Natural killer cell (primary cell): ENCODE measurements at regions not wholly inside any gene's neighbourhood (a gene's known extent, or its start where the extent isn't known, plus 50 kb on each side); places are given as distances from the start of the nearest gene placed in this dataset.
"Not testable (repeated sequence)": the region's sequence is repeated elsewhere in the genome, so short reads cannot be mapped to it uniquely, and the experiment has no call there.

Experiments used
- ATAC-seq, 3 donors: fragments of 150-1000 bp in 2 of 3; fragments of 200-7000 bp in 1 of 3; cut with Tn5 transposase; 1 replicate in 1 of 3; 2 replicates in 2 of 3; pipeline ENCODE4 v1.10.0; 2021; ENCODE audit warnings: mild to moderate bottlenecking in 2 of 3, moderate library complexity in 2 of 3
- DNase-seq, 2 donors: peaks; one replicate each; pipeline versions ENCODE4 v3.0.0 to v3.0.0-alpha.2; 2013 to 2021; ENCODE audit warnings: mixed read lengths in 1 of 2
- H3K27ac ChIP-seq: one replicate; pipeline ENCODE4 v1.5.1; 2013; ENCODE audit warnings: mild to moderate bottlenecking, low read length
- H3K27me3 ChIP-seq: one replicate; pipeline ENCODE4 v1.6.1; 2013; ENCODE audit warnings: low read length; ENCODE audit not compliant: control insufficient read depth, insufficient read depth
- H3K36me3 ChIP-seq: one replicate; pipeline ENCODE4 v1.6.1; 2013; ENCODE audit warnings: low read length; ENCODE audit not compliant: control insufficient read depth, insufficient read depth
- H3K4me1 ChIP-seq: one replicate; pipeline ENCODE4 v1.6.1; 2013; ENCODE audit warnings: low read length; ENCODE audit not compliant: control insufficient read depth, insufficient read depth
- H3K4me3 ChIP-seq: one replicate; pipeline ENCODE4 v1.5.1; 2013; ENCODE audit warnings: low read length
- H3K9me3 ChIP-seq: one replicate; pipeline ENCODE4 v1.6.1; 2013; ENCODE audit warnings: low read length; ENCODE audit not compliant: control insufficient read depth, insufficient read depth
- H3K27ac Mint-ChIP-seq, 2 donors: one replicate each; pipeline ENCODE4 v1.8.0; 2022; ENCODE audit warnings: mild to moderate bottlenecking in 2 of 2, mixed read lengths in 2 of 2, moderate library complexity in 1 of 2
- H3K27me3 Mint-ChIP-seq, 2 donors: one replicate each; pipeline ENCODE4 v1.8.0; 2022; ENCODE audit warnings: low read depth in 2 of 2, mixed read lengths in 2 of 2
- H3K36me3 Mint-ChIP-seq: one replicate; pipeline ENCODE4 v1.8.0; 2022; ENCODE audit warnings: mixed read lengths
- H3K4me1 Mint-ChIP-seq, 2 donors: one replicate each; pipeline ENCODE4 v1.8.0; 2022; ENCODE audit warnings: mixed read lengths in 2 of 2
- H3K4me3 Mint-ChIP-seq: one replicate; pipeline ENCODE4 v1.8.0; 2022; ENCODE audit warnings: mild to moderate bottlenecking, moderate library complexity, mixed read lengths
- H3K9me3 Mint-ChIP-seq, 2 donors: one replicate each; pipeline ENCODE4 v1.8.0; 2022; ENCODE audit warnings: mixed read lengths in 2 of 2
- WGBS: methylation state at CpG from one replicate; pipeline ENCODE4 v1.1.7; 2013; ENCODE audit warnings: missing lambda C conversion rate; ENCODE audit not compliant: insufficient coverage; 5-methylcytosine and 5-hydroxymethylcytosine counted together
- intact Hi-C: fragments of 100-400 bp; cut with micrococcal nuclease; formaldehyde crosslinking; loops from one replicate; pipeline ENCODE4 v1.14.2; 2022
- TF ChIP-seq, protein P1 (sequence below): fragments of 200-600 bp; IDR thresholded peaks from one replicate; pipeline ENCODE4 v1.8.0; 2022; ENCODE audit warnings: antibody characterized with exemption

- Mint-ChIP-seq H3K9me3 (peaks cover 0 to 3% of the 10 kb centered on the region in 2 donors), H3K27ac (no peak overlapping the region), H3K4me3 (peak overlapping the region; percentile 13), H3K27me3 (no peaks in the 10 kb centered on the region), H3K4me1 (peaks cover 9 to 21% of the 10 kb centered on the region in 2 donors), H3K36me3 (no peaks in the 10 kb centered on the region)
- DNase-seq (no peak), ATAC-seq (peak; percentile 29 to 68 (median 52))
- H3K4me1 ChIP-seq: peaks cover 2% of the 10 kb centered on the region
- intact Hi-C loops: no loop called here
- H3K27me3 ChIP-seq: no peaks in the 10 kb centered on the region
- H3K36me3 ChIP-seq: no peaks in the 10 kb centered on the region
- H3K27ac ChIP-seq: no peak overlapping the region
- H3K4me3 ChIP-seq: no peak overlapping the region
- TF ChIP-seq, protein P1, sequence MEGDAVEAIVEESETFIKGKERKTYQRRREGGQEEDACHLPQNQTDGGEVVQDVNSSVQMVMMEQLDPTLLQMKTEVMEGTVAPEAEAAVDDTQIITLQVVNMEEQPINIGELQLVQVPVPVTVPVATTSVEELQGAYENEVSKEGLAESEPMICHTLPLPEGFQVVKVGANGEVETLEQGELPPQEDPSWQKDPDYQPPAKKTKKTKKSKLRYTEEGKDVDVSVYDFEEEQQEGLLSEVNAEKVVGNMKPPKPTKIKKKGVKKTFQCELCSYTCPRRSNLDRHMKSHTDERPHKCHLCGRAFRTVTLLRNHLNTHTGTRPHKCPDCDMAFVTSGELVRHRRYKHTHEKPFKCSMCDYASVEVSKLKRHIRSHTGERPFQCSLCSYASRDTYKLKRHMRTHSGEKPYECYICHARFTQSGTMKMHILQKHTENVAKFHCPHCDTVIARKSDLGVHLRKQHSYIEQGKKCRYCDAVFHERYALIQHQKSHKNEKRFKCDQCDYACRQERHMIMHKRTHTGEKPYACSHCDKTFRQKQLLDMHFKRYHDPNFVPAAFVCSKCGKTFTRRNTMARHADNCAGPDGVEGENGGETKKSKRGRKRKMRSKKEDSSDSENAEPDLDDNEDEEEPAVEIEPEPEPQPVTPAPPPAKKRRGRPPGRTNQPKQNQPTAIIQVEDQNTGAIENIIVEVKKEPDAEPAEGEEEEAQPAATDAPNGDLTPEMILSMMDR: no peak
- WGBS: 60% methylated on average over 1 of the region's 2 CpGs
- H3K9me3 ChIP-seq: no peaks in the 10 kb centered on the region
Observed at GRCh38 chr10:20481054-20481453, 416.1 kb downstream of the NEBL start.

- H3K27ac Mint-ChIP-seq, H3K4me3 Mint-ChIP-seq, H3K36me3 ChIP-seq, H3K4me3 ChIP-seq, H3K36me3 Mint-ChIP-seq, H3K9me3 ChIP-seq, H3K9me3 Mint-ChIP-seq, DNase-seq, H3K4me1 ChIP-seq, ATAC-seq, H3K27ac ChIP-seq, H3K27me3 Mint-ChIP-seq, intact Hi-C loops, H3K27me3 ChIP-seq: not testable (repeated sequence)
- 100% methylated on average over 1 of the region's 1 CpG for WGBS
- peaks cover 9 to 21% of the 10 kb centered on the region in 2 donors for H3K4me1 Mint-ChIP-seq
Observed at GRCh38 chr10:20480575-20480974, 416.5 kb downstream of the NEBL start.

- Histone ChIP-seq H3K4me1 (no peaks in the 10 kb centered on the region), H3K9me3 (no peaks in the 10 kb centered on the region), H3K4me3 (no peak overlapping the region), H3K27me3 (no peaks in the 10 kb centered on the region), H3K27ac (peak overlapping the region; percentile 24), H3K36me3 (no peaks in the 10 kb centered on the region)
- ATAC-seq (peak; percentile 63 to 81 (median 67)), DNase-seq (no peak)
- Mint-ChIP-seq H3K27ac (peak overlapping the region; percentile 45 to 88), H3K27me3 (no peaks in the 10 kb centered on the region), H3K4me1 (peaks cover 21% of the 10 kb centered on the region in 2 donors), H3K9me3 (no peaks in the 10 kb centered on the region), H3K4me3 (peak overlapping the region; percentile 18), H3K36me3 (no peaks in the 10 kb centered on the region)
- intact Hi-C loops: no loop called here
- TF ChIP-seq, protein P1: no peak
- WGBS: 0% methylated on average over 1 of the region's 2 CpGs
Observed at GRCh38 chr10:20474064-20474463, 423.0 kb downstream of the NEBL start.

GRCh38 chr10:20473023-20473760 is 423.9 kb downstream of the NEBL start:
- no peaks in the 10 kb centered on the region for H3K36me3 ChIP-seq
- Mint-ChIP-seq H3K27me3 (no peaks in the 10 kb centered on the region), H3K36me3 (no peaks in the 10 kb centered on the region), H3K9me3 (no peaks in the 10 kb centered on the region), H3K4me1 (peaks cover 21 to 25% of the 10 kb centered on the region in 2 donors), H3K4me3 (peak overlapping the region; percentile 18), H3K27ac (peak overlapping the region; percentile 45 to 88)
- no peak for DNase-seq
- no peaks in the 10 kb centered on the region for H3K9me3 ChIP-seq
- WGBS: 59% methylated on average over 4 of the region's 5 CpGs
- intact Hi-C loops: no loop called here
- H3K4me3 ChIP-seq: no peak overlapping the region
- H3K27me3 ChIP-seq: no peaks in the 10 kb centered on the region
- TF ChIP-seq, protein P1: no peak
- H3K27ac ChIP-seq: no peak overlapping the region
- H3K4me1 ChIP-seq: no peaks in the 10 kb centered on the region
- no peak for ATAC-seq
